Memory B cell (primary cell): ENCODE measurements at regions not wholly inside any gene's neighbourhood (a gene's known extent, or its start where the extent isn't known, plus 50 kb on each side); places are given as distances from the start of the nearest gene placed in this dataset.

Experiments used
- ATAC-seq: fragments of 150-1000 bp; cut with Tn5 transposase; 2 replicates; pipeline ENCODE4 v1.10.0; 2021; ENCODE audit warnings: low read depth, mild to moderate bottlenecking, moderate library complexity
- DNase-seq, 2 donors: peaks; one replicate each; pipeline ENCODE4 v3.0.0; 2022; ENCODE audit warnings: low spot score in 2 of 2
- H3K27ac Mint-ChIP-seq: one replicate; pipeline ENCODE4 v1.8.0; 2022; ENCODE audit warnings: mild to moderate bottlenecking, moderate library complexity, mixed read lengths
- H3K27me3 Mint-ChIP-seq: one replicate; pipeline ENCODE4 v1.8.0; 2022; ENCODE audit warnings: mixed read lengths
- H3K36me3 Mint-ChIP-seq: one replicate; pipeline ENCODE4 v1.8.0; 2022; ENCODE audit warnings: mild to moderate bottlenecking, mixed read lengths
- H3K4me1 Mint-ChIP-seq: one replicate; pipeline ENCODE4 v1.8.0; 2022; ENCODE audit warnings: mixed read lengths
- H3K4me3 Mint-ChIP-seq: one replicate; pipeline ENCODE4 v1.8.0; 2022; ENCODE audit warnings: mild to moderate bottlenecking, moderate library complexity, mixed read lengths
- H3K9me3 Mint-ChIP-seq: one replicate; pipeline ENCODE4 v1.8.0; 2022; ENCODE audit warnings: mixed read lengths

GRCh38 chr7:145050415-145050814, 214.6 kb upstream of the TPK1 start:
- H3K36me3 Mint-ChIP-seq = no peaks in the 10 kb centered on the region
- H3K27me3 Mint-ChIP-seq = no peaks in the 10 kb centered on the region
- DNase-seq (no peak), ATAC-seq (no peak)
- no peak overlapping the region for H3K27ac Mint-ChIP-seq
- H3K4me1 Mint-ChIP-seq = no peaks in the 10 kb centered on the region
- H3K4me3 Mint-ChIP-seq = no peak overlapping the region
- H3K9me3 Mint-ChIP-seq = peaks cover 2% of the 10 kb centered on the region

GRCh38 chr7:145036604-145037405, 201.0 kb upstream of the TPK1 start:
- no peak overlapping the region for H3K27ac Mint-ChIP-seq
- DNase-seq (peak; percentile 23 to 44), ATAC-seq (peak; percentile 52)
- H3K4me1 Mint-ChIP-seq = peaks cover 2% of the 10 kb centered on the region
- H3K27me3 Mint-ChIP-seq = peaks cover 3% of the 10 kb centered on the region
- H3K36me3 Mint-ChIP-seq = no peaks in the 10 kb centered on the region
- no peak overlapping the region for H3K4me3 Mint-ChIP-seq
- H3K9me3 Mint-ChIP-seq = peaks cover 4% of the 10 kb centered on the region

- H3K27ac Mint-ChIP-seq = no peak overlapping the region
- H3K9me3 Mint-ChIP-seq = peaks cover 2% of the 10 kb centered on the region
- H3K4me1 Mint-ChIP-seq = no peaks in the 10 kb centered on the region
- no peak for ATAC-seq
- DNase-seq = no peak
- H3K27me3 Mint-ChIP-seq = no peaks in the 10 kb centered on the region
- no peaks in the 10 kb centered on the region for H3K36me3 Mint-ChIP-seq
- H3K4me3 Mint-ChIP-seq = no peak overlapping the region
These were observed 195.3 kb upstream of the TPK1 start for GRCh38 chr7:145031162-145031561.

GRCh38 chr7:145030754-145031153, 194.9 kb upstream of the TPK1 start:
- no peaks in the 10 kb centered on the region for H3K27me3 Mint-ChIP-seq
- ATAC-seq = no peak
- no peaks in the 10 kb centered on the region for H3K4me1 Mint-ChIP-seq
- no peak overlapping the region for H3K27ac Mint-ChIP-seq
- H3K9me3 Mint-ChIP-seq = peaks cover 2% of the 10 kb centered on the region
- no peaks in the 10 kb centered on the region for H3K36me3 Mint-ChIP-seq
- no peak for DNase-seq
- H3K4me3 Mint-ChIP-seq = no peak overlapping the region

GRCh38 chr7:145020454-145020853, 184.6 kb upstream of the TPK1 start:
- Mint-ChIP-seq H3K4me3 (no peak overlapping the region), H3K4me1 (no peaks in the 10 kb centered on the region), H3K36me3 (no peaks in the 10 kb centered on the region), H3K9me3 (no peaks in the 10 kb centered on the region), H3K27ac (no peak overlapping the region), H3K27me3 (peaks cover 2% of the 10 kb centered on the region)
- DNase-seq (no peak), ATAC-seq (no peak)

GRCh38 chr7:145016068-145016467, 180.2 kb upstream of the TPK1 start:
- Mint-ChIP-seq H3K4me1 (no peaks in the 10 kb centered on the region), H3K9me3 (no peaks in the 10 kb centered on the region), H3K27me3 (peaks cover 6% of the 10 kb centered on the region), H3K36me3 (no peaks in the 10 kb centered on the region), H3K4me3 (no peak overlapping the region), H3K27ac (no peak overlapping the region)
- DNase-seq (no peak), ATAC-seq (no peak)

GRCh38 chr7:145009876-145010275, 174.0 kb upstream of the TPK1 start:
- H3K27ac Mint-ChIP-seq = no peak overlapping the region
- H3K4me3 Mint-ChIP-seq = no peak overlapping the region
- H3K4me1 Mint-ChIP-seq = no peaks in the 10 kb centered on the region
- H3K9me3 Mint-ChIP-seq = no peaks in the 10 kb centered on the region
- DNase-seq (no peak), ATAC-seq (no peak)
- no peaks in the 10 kb centered on the region for H3K36me3 Mint-ChIP-seq
- H3K27me3 Mint-ChIP-seq = peaks cover 4% of the 10 kb centered on the region

- DNase-seq (no peak), ATAC-seq (no peak)
- H3K27me3 Mint-ChIP-seq = peaks cover 2% of the 10 kb centered on the region
- no peak overlapping the region for H3K4me3 Mint-ChIP-seq
- H3K27ac Mint-ChIP-seq = no peak overlapping the region
- no peaks in the 10 kb centered on the region for H3K4me1 Mint-ChIP-seq
- peaks cover 2% of the 10 kb centered on the region for H3K36me3 Mint-ChIP-seq
- H3K9me3 Mint-ChIP-seq = peaks cover 10% of the 10 kb centered on the region
These were observed 169.7 kb upstream of the TPK1 start for GRCh38 chr7:145005601-145006000.

GRCh38 chr7:144997512-144997911, 161.7 kb upstream of the TPK1 start:
- Mint-ChIP-seq H3K4me3 (no peak overlapping the region), H3K4me1 (peaks cover 3% of the 10 kb centered on the region), H3K9me3 (peaks cover 33% of the 10 kb centered on the region), H3K27me3 (peaks cover 2% of the 10 kb centered on the region), H3K27ac (no peak overlapping the region), H3K36me3 (peaks cover 4% of the 10 kb centered on the region)
- DNase-seq (no peak), ATAC-seq (no peak)

GRCh38 chr7:144995495-144995894, 159.6 kb upstream of the TPK1 start:
- H3K36me3 Mint-ChIP-seq = peaks cover 2% of the 10 kb centered on the region
- no peak overlapping the region for H3K27ac Mint-ChIP-seq
- no peak for ATAC-seq
- H3K4me3 Mint-ChIP-seq = no peak overlapping the region
- H3K27me3 Mint-ChIP-seq = no peaks in the 10 kb centered on the region
- peaks cover 3% of the 10 kb centered on the region for H3K4me1 Mint-ChIP-seq
- peaks cover 23% of the 10 kb centered on the region for H3K9me3 Mint-ChIP-seq
- DNase-seq = no peak

GRCh38 chr7:144991041-144991440, 155.2 kb upstream of the TPK1 start:
- Mint-ChIP-seq H3K9me3 (peaks cover 6% of the 10 kb centered on the region), H3K27me3 (no peaks in the 10 kb centered on the region), H3K4me3 (no peak overlapping the region), H3K27ac (no peak overlapping the region), H3K36me3 (no peaks in the 10 kb centered on the region), H3K4me1 (peaks cover 3% of the 10 kb centered on the region)
- ATAC-seq = no peak
- no peak for DNase-seq

- H3K4me1 Mint-ChIP-seq = no peaks in the 10 kb centered on the region
- ATAC-seq (no peak), DNase-seq (no peak)
- peaks cover 1% of the 10 kb centered on the region for H3K9me3 Mint-ChIP-seq
- H3K4me3 Mint-ChIP-seq = no peak overlapping the region
- no peaks in the 10 kb centered on the region for H3K36me3 Mint-ChIP-seq
- no peak overlapping the region for H3K27ac Mint-ChIP-seq
- no peaks in the 10 kb centered on the region for H3K27me3 Mint-ChIP-seq
These were observed 151.8 kb upstream of the TPK1 start for GRCh38 chr7:144987686-144988085.

GRCh38 chr7:144982133-144982532, 146.3 kb upstream of the TPK1 start:
- Mint-ChIP-seq H3K27me3 (peaks cover 2% of the 10 kb centered on the region), H3K4me3 (no peak overlapping the region), H3K9me3 (peaks cover 1% of the 10 kb centered on the region), H3K36me3 (no peaks in the 10 kb centered on the region), H3K4me1 (no peaks in the 10 kb centered on the region), H3K27ac (no peak overlapping the region)
- ATAC-seq = no peak
- no peak for DNase-seq

- Mint-ChIP-seq H3K27me3 (peaks cover 9% of the 10 kb centered on the region), H3K9me3 (peaks cover 1% of the 10 kb centered on the region), H3K36me3 (no peaks in the 10 kb centered on the region), H3K4me3 (no peak overlapping the region), H3K4me1 (no peaks in the 10 kb centered on the region), H3K27ac (no peak overlapping the region)
- no peak for DNase-seq
- ATAC-seq = no peak
These were observed 140.0 kb upstream of the TPK1 start for GRCh38 chr7:144975882-144976281.

GRCh38 chr7:144969787-144970186, 133.9 kb upstream of the TPK1 start:
- Mint-ChIP-seq H3K4me3 (no peak overlapping the region), H3K27me3 (peaks cover 9% of the 10 kb centered on the region), H3K36me3 (no peaks in the 10 kb centered on the region), H3K27ac (no peak overlapping the region), H3K4me1 (no peaks in the 10 kb centered on the region), H3K9me3 (peaks cover 1% of the 10 kb centered on the region)
- ATAC-seq (no peak), DNase-seq (no peak)
